ENCODE measurements at regions not wholly inside any gene's neighbourhood (a gene's known extent, or its start where the extent isn't known, plus 50 kb on each side); places are given as distances from the start of the nearest gene placed in this dataset.

DNA sequence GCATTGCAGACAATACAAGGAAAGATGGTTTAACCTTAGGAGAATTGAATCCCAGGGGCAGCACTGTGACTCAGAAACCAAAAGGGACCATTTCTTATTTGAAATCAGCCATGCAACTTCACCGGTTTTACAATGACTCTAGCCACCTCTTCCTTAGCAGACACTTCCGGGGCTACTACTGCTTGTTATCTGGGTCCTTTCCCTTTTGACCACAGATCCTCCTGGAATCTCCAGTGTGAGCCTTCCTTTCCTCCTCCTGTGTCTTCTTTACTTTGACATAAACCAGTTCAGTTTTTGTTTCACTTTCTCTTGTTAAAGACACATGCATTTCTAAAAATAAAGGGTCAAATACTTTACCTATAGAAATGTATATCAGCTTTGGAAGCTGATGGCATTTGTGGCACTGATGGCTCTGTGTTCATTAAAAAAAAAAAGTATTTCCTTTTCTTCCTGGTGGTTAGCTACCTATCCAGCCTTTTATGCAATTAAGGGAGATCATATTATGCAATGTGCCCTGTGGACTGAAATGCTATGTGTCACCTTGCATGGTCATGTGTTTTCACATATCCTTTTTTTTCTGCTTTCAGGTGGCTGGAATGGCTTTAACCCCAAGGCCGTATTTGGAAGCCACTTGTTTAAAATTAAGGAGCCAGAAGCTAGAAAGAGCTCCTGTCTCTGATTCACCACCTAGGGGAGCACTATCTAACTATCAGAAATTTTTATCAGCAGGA lies 296.2 kb downstream of the CHL1 start:
- TF ChIP-seq, protein P1, sequence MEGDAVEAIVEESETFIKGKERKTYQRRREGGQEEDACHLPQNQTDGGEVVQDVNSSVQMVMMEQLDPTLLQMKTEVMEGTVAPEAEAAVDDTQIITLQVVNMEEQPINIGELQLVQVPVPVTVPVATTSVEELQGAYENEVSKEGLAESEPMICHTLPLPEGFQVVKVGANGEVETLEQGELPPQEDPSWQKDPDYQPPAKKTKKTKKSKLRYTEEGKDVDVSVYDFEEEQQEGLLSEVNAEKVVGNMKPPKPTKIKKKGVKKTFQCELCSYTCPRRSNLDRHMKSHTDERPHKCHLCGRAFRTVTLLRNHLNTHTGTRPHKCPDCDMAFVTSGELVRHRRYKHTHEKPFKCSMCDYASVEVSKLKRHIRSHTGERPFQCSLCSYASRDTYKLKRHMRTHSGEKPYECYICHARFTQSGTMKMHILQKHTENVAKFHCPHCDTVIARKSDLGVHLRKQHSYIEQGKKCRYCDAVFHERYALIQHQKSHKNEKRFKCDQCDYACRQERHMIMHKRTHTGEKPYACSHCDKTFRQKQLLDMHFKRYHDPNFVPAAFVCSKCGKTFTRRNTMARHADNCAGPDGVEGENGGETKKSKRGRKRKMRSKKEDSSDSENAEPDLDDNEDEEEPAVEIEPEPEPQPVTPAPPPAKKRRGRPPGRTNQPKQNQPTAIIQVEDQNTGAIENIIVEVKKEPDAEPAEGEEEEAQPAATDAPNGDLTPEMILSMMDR (IDR thresholded peaks at IDR 0.05; ENCODE audit: extremely low read depth, missing control alignments): no peak
- DNase-seq (ENCODE audit: low spot score): no peak

DNA sequence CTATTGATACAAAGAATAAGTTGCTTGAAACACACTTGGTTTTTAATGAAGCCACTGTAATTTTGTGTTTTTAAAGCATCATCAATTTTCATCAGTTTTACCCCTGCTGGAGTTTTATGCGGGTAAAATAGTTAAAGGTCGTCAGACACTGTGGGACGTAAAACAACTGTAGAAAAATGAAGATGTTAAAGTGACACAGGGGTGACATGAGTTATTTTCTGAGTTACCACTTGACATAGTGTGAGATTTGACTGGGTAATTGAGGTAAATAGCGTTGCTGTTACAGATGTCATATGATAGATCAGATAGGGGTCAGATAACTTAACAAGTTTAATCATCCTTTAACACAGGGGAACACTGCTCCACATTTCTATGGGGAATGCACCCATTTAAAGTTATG lies 297.6 kb downstream of the CHL1 start:
- TF ChIP-seq, protein P1 (IDR thresholded peaks at IDR 0.05; ENCODE audit: extremely low read depth, missing control alignments): no peak
- no peak for DNase-seq (ENCODE audit: low spot score)

DNA sequence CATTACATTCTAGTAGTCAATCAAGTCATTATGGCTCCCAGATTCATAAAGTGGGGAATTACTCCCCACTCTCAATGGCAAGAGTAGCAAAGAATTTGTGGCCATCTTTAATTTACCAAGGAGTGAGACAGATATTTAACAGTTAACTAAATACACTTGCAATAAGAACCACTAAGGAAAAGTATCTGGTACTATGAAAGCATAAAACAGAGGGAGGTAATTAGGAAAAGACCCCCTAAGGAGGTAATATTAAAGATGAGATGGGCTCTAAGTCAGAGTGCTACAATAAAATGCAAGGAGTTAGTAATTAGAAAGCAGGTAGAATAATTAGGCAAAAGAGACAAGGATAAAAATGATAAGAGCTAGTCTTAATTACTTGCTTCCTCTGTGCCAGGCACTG lies 301.9 kb downstream of the CHL1 start:
- DNase-seq (ENCODE audit: low spot score): no peak
- TF ChIP-seq, protein P1 (IDR thresholded peaks at IDR 0.05; ENCODE audit: extremely low read depth, missing control alignments): no peak

DNA sequence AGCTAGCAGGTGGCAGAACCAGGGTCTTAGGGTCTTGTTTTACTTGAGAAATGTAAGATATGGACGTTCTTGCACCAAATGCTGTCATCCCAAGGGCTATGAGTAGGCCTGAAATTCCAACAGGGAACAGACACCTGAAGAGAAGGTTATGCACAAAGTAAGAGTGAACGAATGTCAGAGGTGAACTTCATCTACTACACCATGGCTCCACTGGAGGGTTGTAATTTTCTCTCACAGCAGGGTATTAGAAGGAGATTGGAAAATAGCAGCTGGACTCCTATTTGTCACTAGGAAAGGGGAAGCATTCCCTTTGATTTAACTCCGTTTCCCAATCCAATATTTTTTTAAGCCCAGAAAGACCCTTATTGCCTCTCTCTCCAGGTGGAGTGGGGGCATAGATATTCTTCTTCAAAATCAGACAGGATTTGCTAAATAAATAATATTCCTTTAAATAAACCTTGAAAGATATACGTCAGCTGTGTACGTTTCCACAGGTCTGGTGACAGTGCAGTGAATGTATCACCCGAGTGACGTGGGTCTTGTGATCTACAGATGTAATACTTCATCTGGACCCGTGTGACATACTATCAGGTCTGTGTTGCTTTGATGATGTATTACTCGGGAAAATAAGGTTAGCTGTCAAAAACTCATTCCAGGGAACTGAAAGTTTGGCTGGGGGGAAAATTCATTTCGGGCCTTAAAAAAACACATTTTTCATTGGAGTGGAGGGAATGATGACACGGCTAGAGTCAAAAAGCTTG lies 302.6 kb downstream of the CHL1 start:
- no peak for DNase-seq (ENCODE audit: low spot score)
- TF ChIP-seq, protein P1 (IDR thresholded peaks at IDR 0.05; ENCODE audit: extremely low read depth, missing control alignments): no peak

DNA sequence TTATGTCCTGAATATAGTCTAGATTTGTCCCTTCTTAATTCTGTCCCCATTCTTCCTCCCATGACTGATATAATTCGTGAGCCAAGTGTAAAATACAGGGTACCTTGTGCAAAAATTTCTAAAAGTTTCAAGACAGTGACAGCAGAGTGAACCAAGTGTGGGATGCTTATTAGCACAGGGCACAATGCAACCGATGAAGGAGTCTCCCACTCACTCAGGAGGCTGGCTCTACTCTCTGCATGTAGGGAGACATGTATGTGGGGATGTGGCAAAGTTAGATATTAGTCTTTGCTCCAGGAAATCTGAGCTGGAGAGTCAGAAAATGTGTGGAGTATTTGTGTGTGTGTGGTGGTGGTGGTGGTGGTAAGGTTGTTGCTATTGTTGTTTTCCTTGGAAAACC lies 305.9 kb downstream of the CHL1 start:
- TF ChIP-seq, protein P1 (IDR thresholded peaks at IDR 0.05; ENCODE audit: extremely low read depth, missing control alignments): no peak
- no peak for DNase-seq (ENCODE audit: low spot score)

DNA sequence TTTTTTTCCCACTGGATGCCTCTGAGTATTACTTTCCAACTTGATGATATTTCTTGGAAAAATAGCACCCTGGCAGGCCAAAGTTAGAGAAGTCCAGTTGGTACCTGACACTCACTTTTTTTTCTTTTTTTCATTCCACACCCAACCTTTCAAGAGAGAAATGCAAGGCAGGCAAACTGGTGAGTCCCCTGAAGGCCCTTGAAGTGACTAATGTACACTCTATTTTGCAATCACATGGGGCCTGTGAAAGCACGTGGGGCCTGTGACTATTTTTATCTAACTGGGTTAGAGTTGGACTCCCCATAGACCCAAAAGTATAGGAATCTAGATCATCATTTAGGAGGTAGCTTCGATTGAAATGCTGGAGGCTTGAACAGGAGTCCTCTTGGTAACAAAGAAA lies 316.7 kb downstream of the CHL1 start:
- DNase-seq (ENCODE audit: low spot score): no peak
- TF ChIP-seq, protein P1 (IDR thresholded peaks at IDR 0.05; ENCODE audit: extremely low read depth, missing control alignments): no peak

DNA sequence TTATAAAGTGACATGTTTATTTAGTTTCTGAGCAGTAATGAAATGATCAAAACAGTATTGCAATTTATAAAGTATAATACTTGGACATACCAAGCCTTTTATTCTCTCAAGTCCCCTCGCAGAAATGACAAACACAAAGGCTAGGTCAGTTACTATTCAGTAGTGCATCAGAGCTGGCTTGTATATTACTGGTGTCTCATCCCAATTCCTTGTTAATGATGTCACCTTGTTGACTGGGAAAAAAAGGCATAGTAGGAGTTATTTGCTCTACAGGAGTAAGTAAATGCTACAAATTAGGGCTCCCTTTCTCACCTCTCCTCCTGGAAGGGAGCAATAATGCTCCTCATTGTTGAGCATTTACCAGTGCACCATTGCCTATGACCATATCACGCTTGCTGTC lies 317.6 kb downstream of the CHL1 start:
- DNase-seq (ENCODE audit: low spot score): no peak
- TF ChIP-seq, protein P1 (IDR thresholded peaks at IDR 0.05; ENCODE audit: extremely low read depth, missing control alignments): no peak

Measured in GM20000 (cell line).